ENCODE measurements at regions not wholly inside any gene's neighbourhood (a gene's known extent, or its start where the extent isn't known, plus 50 kb on each side); places are given as distances from the start of the nearest gene placed in this dataset.

GRCh38 chr5:100446879-100447430 is 88.2 kb upstream of the FAM174A start:
- no peaks in the 10 kb centered on the region for H3K9me3 Mint-ChIP-seq
- DNase-seq (ENCODE audit: low spot score), result no peak
- no peak for ATAC-seq
- no peak overlapping the region for H3K27ac Mint-ChIP-seq
- TF ChIP-seq FOXJ3 (CRISPR knock-in tag; IDR thresholded peaks at IDR 0.05; ENCODE audit: borderline replicate concordance), result no peak
- TF ChIP-seq HMGXB4 (CRISPR knock-in tag; IDR thresholded peaks at IDR 0.05), result no peak
- TF ChIP-seq NFATC4 (CRISPR knock-in tag; IDR thresholded peaks at IDR 0.05), result no peak
- no peak for TF ChIP-seq E2F1 (CRISPR knock-in tag; IDR thresholded peaks at IDR 0.05)
- TF ChIP-seq ZNF416 (CRISPR knock-in tag; IDR thresholded peaks at IDR 0.05), result no peak
- TF ChIP-seq SMAD3 (CRISPR knock-in tag; IDR thresholded peaks at IDR 0.05; ENCODE audit: borderline replicate concordance), result no peak
- no peak for TF ChIP-seq ZBTB21 (CRISPR knock-in tag; IDR thresholded peaks at IDR 0.05; ENCODE audit: borderline replicate concordance)
- no peak for TF ChIP-seq IRF1 (CRISPR knock-in tag; IDR thresholded peaks at IDR 0.05)
- no peak for TF ChIP-seq CREM (CRISPR knock-in tag; IDR thresholded peaks at IDR 0.05)
- no peak for TF ChIP-seq GTF2I (CRISPR knock-in tag; conservative IDR thresholded peaks at IDR 0.05)
- TF ChIP-seq JUN (CRISPR knock-in tag; IDR thresholded peaks at IDR 0.05), result no peak
- no peak for TF ChIP-seq TCF7 (CRISPR knock-in tag; IDR thresholded peaks at IDR 0.05; ENCODE audit: low read depth)
- H3K27me3 Mint-ChIP-seq (ENCODE audit: low read depth), result no peaks in the 10 kb centered on the region
- H3K36me3 Mint-ChIP-seq, result no peaks in the 10 kb centered on the region
- CTCF ChIA-PET, result no interaction called here
- POLR2A ChIA-PET, result no interaction called here
- no peak overlapping the region for H3K4me3 Mint-ChIP-seq
- no peaks in the 10 kb centered on the region for H3K4me1 Mint-ChIP-seq

- no peak for TF ChIP-seq ATF3 (CRISPR knock-in tag; conservative IDR thresholded peaks at IDR 0.05)
- TF ChIP-seq ZNF396 (CRISPR knock-in tag; IDR thresholded peaks at IDR 0.05; ENCODE audit: borderline replicate concordance), result no peak
- TF ChIP-seq PREB (CRISPR knock-in tag; IDR thresholded peaks at IDR 0.05; ENCODE audit: borderline replicate concordance), result no peak
- no peak for TF ChIP-seq ETV6 (CRISPR knock-in tag; IDR thresholded peaks at IDR 0.05)
- TF ChIP-seq TEAD4 (CRISPR knock-in tag; IDR thresholded peaks at IDR 0.05), result no peak
- TF ChIP-seq CREB1 (CRISPR knock-in tag; IDR thresholded peaks at IDR 0.05), result no peak
- H3K27me3 Mint-ChIP-seq (ENCODE audit: low read depth), result no peaks in the 10 kb centered on the region
- H3K4me1 Mint-ChIP-seq, result peaks cover 6% of the 10 kb centered on the region
- DNase-seq (ENCODE audit: low spot score) (no peak), ATAC-seq (no peak)
- CTCF ChIA-PET, result interaction anchor here (1.7 kb wide), 1 partner anchor 15 kb away, joined by 6 read pairs; no protein-coding TSS in a partner anchor
- H3K27ac Mint-ChIP-seq, result no peak overlapping the region; the same call in 1 of the 2 replicates
- no peak overlapping the region for H3K4me3 Mint-ChIP-seq
- H3K36me3 Mint-ChIP-seq, result no peaks in the 10 kb centered on the region
- POLR2A ChIA-PET, result interaction anchor here (0.7 kb wide), 1 partner anchor 30 kb away, joined by 4 read pairs; no protein-coding TSS in a partner anchor
- no peaks in the 10 kb centered on the region for H3K9me3 Mint-ChIP-seq
These were observed 90.2 kb upstream of the FAM174A start for GRCh38 chr5:100444961-100445360.

- DNase-seq (ENCODE audit: low spot score), result no peak
- ChIA-PET POLR2A (no interaction called here), CTCF (no interaction called here)
- Mint-ChIP-seq H3K9me3 (no peaks in the 10 kb centered on the region), H3K4me3 (no peak overlapping the region), H3K27ac (no peak overlapping the region), H3K36me3 (no peaks in the 10 kb centered on the region), H3K27me3 (ENCODE audit: low read depth) (no peaks in the 10 kb centered on the region), H3K4me1 (no peaks in the 10 kb centered on the region)
- ATAC-seq, result no peak
- TF ChIP-seq ATF2 (CRISPR knock-in tag; IDR thresholded peaks at IDR 0.05; ENCODE audit: borderline replicate concordance, low read depth) (no peak), IRF2 (CRISPR knock-in tag; IDR thresholded peaks at IDR 0.05; ENCODE audit: borderline replicate concordance, low read depth) (no peak), GRHL2 (CRISPR knock-in tag; IDR thresholded peaks at IDR 0.05; ENCODE audit: insufficient replicate concordance, severe bottlenecking) (no peak), PRRX2 (CRISPR knock-in tag; IDR thresholded peaks at IDR 0.05) (no peak), PREB (CRISPR knock-in tag; IDR thresholded peaks at IDR 0.05; ENCODE audit: borderline replicate concordance) (no peak), ZNF423 (CRISPR knock-in tag; IDR thresholded peaks at IDR 0.05) (no peak), ESRRA (CRISPR knock-in tag; IDR thresholded peaks at IDR 0.05; ENCODE audit: borderline replicate concordance) (no peak), ZBTB43 (CRISPR knock-in tag; IDR thresholded peaks at IDR 0.05) (no peak)
These were observed 100.4 kb upstream of the FAM174A start for GRCh38 chr5:100434815-100435214.

Data from WTC11 (cell line).